Dermis microvascular lymphatic vessel endothelial cell (primary cell): ENCODE measurements at regions not wholly inside any gene's neighbourhood (a gene's known extent, or its start where the extent isn't known, plus 50 kb on each side); places are given as distances from the start of the nearest gene placed in this dataset.
A peak's percentile ranks its signal among the peaks of the same experiment; 100 is the strongest.

ENCODE experiments used
- DNase-seq, 2 donors: peaks; one replicate each; pipeline versions ENCODE4 v3.0.0 to v3.0.0-alpha.2; 2010; ENCODE audit warnings: low read depth in 2 of 2

DNA sequence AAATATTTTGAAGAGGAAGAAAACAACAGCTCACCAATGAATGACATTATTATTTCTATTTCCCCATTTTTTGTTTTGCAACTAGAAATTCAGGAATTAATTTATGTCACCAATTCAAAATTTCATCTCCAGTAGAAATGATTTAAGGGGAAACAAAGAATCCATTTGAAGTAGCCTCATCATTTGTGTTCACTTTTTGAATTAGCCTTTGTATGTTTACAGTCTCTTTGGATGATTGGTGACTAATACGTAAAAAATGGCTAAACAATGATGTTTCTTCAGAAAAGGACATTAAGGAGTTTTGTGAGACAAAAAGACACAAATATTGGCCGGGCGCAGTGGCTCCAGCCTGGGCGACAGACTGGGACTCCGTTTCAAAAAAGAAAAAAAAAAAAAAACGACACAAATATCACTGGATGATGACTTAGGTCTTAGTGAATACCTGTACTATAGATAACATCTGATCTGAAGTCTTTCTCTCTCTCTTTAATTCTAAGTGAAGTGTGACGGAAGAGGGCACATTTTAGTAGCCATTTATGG, 313.2 kb downstream of the PIK3C3 start:
- no peak for DNase-seq

DNA sequence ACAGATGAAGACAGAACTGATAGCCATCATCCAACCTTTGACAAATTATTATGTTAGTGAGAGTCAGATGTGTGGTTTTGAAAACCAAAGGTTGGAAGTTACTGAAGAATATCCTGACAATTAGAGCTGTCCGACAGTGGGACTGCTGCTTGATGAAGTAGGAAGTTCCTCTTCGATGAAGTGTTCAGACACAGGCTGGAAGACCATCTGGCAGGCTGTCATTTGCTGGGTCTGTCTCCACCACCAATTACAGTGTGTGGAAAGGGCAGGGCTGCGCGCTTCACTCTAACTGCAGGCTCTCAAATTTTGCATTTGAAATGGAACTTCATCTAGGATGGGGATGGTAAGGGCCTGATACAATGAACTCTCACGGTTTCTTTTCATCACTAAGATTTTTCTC, 313.8 kb downstream of the PIK3C3 start:
- no peak for DNase-seq

DNA sequence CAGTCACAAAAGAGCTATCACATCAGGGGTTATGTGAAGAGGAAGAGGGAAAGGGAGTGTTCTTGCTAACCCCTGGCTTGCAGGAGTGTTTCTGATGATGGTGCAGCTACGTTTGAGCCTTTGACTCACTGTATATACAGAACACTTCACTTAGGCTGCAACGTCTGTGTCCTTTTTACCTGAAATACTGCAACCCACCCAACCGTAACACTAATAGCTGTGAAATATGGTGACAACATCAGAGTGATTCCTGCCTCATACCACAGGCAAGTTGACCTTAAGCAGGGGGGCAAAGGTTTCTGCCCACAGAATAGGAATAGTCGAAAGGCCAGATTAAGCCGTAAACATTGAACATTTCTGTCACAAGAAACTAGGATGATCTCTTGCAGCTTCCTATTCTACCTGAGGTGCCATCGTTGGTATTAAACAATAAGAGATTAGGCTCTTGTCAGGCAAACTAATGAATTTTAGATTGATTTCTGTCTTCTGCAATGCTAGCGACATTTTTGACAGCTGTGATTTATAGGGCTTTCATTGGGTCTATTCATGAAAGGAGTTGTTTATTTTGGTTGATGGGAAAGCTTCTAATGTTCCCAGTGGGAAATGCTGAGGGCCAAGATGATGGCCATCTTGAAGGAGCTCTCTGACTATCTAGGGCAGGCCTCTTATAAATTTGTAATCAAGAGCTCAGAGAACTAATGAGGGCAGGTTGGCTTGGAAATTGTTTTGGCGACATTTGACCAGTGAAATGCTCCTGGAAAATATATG, 316.8 kb downstream of the PIK3C3 start:
- no peak for DNase-seq

DNA sequence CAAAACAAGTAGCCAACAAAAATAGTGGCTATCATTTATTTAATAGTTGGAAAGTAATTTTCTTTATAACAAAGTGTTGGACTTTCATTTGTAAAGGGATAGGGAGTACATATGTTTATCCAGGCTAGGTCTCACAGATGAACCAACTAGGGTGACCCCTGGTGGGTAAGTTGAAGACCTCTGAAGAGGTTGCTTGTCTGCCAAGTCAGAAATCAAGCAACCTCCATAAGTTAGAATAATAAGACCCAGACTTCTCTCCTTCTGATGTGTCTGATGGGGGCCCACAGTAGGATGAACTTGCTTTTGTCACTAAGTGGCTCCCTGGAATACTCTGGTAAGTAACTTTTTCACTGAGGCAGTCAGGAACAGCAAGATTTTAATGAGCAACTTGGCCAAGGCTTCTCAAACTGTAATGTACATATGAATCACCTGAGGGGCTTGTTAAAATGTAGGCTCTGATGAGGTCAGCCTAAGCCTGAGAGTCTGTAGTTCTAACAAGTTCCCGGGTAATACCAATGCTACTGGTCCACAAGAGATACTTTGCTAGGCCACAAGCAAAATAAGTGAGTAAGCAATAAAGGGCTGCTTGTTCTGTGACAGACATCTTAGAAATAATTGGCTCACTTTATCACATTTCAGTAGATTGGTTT, 319.6 kb downstream of the PIK3C3 start:
- no peak for DNase-seq

DNA sequence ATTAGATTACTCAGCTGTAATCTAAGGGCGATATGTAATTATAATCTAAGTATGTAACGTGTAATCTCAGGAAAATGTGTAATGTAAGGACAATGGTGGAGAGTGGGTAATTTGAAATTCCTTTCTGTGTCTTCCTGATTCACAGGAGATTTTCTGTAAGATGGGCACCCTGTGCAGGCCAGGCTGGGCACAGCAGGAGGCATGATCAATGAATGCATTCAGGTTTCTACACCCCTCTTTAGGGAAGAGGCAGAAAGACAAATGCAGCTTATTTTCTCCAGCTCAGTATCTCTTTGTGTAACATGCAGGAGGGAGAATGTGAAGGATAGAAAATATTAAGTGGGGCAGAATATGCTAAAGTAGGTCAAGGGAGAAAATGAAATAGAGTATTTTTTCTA, 320.1 kb downstream of the PIK3C3 start:
- DNase-seq, result no peak

DNA sequence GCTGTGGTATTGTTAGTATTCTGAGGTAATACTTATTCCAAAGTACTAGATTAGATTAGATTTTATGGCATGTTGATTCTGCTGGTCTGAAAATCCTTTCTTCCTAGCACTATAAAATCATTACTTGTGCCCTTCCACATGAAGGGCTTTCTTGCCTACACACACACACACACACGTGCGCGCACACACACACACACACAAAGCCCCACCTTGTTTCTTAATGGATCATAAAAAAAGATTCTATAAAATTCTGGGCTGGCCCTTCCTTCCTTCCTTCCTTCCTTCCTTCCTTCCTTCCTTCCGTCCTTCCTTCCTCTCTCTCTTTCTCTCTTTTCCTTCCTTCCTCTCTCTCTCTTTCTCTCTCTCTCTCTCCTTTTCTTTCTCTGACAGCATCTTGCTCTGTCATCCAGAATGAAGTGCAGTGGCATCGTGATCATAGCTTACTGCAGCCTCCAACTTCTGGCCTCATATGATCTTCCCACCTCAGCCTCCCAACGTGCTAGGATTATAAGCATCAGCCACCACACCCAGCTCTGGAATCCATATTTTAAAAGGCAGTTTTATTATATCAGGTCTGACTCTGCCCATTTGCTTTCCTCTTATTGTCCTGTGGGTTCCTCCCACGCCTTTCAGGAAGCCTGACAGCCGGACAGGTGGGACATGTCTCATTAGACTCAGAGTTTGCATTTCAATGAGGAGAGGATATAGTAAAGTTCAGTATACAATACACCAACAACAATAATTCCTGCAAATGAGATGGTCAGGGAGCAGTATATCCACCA, 321.1 kb downstream of the PIK3C3 start:
- no peak for DNase-seq

DNA sequence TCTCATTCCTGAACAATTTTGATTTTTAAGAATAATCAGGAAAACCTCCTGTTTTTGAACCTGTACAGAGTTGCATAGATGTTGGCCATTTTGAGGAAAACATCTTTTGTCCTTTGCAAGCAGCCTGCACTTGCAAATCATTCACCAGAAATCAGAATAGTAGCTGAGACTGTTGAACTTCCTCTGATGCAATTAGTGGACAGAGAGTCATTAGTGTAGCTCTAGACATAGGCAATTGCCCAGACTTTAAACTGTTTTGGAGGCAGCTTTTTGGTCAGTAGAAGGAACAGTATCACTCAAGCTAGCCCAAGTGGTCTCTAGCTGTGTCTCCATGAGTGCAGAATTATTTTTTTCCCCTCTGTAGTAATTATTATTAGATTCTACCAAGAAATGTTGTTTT, 326.1 kb downstream of the PIK3C3 start:
- no peak for DNase-seq

DNA sequence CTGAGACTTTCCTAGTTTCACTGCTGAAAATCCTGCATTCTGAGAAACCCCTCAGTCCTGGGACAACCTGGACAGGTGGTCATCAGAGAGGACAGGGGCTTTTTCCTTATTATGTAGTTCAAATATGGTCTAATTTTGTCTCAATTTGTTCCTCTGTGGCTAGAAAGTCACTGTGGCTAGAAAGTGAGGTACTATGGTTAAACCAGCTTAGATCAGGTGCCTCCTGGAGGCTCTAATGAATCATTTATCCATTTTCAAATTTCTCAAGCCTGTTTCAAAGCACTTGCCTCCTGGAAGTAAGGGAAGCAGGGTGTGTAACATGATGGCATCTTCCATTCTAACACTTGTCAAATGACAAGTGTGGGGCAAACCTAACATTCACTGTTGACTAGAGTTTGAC, 326.8 kb downstream of the PIK3C3 start:
- no peak for DNase-seq

DNA sequence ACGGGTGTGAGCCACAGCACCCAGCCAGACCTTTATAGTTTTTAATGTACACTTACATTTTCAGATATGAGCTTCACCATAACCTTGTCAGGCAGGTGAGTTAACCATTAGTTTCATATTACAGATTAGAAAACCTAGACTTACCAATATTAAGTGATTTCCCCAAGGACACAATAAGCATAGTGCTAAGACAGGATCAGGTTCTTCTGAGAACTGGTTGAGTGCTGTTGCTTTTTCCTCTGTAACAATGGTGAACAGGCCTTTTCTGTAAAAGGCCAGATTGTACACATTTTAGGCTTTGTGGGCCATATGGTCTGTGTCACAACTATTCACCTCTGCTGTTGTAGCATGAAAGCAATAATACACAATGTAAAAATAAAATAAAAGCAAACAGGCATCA, 332.0 kb downstream of the PIK3C3 start:
- DNase-seq, result no peak

DNA sequence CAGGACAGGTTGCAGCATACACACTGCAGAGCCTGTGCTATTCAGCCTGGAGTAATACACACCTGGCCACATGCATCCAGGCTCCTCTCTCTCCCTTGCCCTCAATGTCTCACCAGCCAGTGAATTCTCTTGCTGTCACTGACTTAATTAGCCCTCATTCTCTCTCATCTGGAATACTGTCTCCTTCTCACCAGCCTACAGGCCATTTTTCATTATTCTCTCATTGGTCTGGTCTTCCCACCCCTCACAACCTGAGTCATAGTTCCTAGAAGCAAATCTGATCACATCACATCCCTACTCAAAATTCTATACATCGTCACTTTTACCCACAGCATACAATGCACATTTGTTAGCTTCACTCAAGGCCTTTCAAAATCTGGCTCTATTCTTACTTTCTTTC, 333.1 kb downstream of the PIK3C3 start:
- no peak for DNase-seq

DNA sequence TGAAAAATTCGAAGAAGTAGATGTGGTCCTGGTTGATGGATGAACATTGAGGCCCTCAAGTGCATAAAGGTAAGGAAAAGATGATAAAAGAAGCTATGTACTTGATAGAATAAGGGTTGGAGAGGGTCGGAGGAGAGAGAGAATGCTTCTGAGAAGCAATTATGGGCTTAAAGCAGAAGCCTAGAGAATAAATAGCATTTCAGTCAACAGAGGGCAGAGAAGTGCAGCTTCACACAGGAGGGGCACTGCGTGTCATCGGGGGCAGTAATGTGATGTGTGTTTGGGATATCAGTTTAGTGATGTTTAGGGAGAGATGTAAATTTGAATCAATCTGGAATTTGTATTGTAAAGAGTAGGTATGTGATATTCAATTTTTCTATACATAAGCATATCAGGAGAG, 334.5 kb downstream of the PIK3C3 start:
- no peak for DNase-seq

DNA sequence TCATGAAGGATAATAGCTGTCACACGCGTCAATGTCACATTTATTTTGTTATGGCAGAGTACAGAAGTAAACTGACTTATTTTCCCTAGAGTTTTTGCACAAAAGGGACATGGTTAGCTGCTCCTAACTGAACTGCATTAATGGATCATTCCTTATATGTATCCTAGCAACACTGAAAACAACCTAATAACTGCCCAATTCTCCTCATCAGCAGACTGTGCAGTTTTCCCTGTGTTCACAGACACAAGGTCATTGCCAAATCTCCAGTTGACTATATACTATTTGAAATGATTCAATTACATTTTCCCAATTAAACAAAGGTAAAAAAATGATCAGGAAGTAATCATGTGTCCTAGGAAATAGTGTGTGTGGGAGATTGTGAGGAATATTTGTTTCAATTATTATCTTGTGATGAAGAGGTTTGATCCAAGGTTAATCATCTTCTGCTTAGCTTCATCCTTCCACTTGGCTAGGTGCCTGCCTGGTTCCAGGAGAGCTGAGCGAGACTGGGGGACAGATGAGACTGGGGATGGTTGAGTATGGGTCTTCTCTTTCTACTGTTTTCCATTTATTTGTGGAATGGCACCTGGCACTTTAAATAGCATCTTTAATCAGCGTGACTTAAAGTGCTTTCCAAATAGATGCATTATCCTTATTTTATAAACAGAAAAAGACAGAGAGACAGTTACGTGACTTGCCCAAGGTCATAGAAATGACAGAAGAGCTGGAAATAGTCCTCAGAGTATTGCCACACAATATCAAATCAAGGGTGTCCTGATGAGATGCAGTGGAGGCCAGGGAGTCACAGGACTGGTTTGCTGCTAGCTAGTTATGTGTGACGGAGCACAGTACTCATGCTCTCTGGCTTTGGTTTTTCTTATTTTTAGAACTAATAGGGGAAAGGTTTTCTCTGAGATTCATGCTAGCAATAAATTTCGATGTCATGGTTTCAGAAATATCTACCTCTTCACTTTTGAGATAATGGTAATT, 335.6 kb downstream of the PIK3C3 start:
- no peak for DNase-seq

DNA sequence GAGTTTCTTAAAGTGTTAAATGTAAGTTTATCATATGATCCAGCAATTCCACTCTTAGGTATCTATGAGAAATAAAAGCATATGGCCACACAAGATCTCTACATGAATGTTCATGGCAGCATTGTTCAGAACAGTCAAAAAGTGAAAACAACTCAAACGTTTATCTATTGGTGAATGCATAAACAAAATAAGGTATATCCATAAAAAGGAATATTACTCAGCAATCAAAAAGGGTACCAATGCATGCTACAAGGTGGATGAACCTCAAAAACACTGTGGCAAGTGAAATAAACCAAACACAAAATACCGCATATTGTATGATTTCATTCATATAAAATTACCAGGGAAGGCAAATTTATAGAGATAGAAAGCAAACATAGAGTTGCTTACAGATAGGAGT, 337.6 kb downstream of the PIK3C3 start:
- no peak for DNase-seq

DNA sequence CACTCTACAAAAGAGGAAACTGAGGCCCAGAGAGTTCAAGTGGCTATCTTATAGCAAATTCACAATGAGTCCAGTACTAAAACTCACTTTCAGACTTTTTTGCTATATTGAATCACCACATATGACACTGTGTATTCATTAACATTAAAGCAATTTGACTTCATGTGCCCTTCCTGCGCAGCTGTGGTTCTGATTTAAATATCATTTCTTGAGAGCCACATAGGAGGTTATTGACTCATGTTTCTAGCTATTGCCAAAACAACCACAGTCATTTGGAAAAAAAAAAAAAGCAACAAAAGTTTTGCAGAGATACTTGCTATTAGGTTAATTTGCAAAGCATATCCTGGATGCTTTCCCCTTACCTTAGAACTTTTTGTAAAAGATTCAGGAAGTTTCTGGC, 341.2 kb downstream of the PIK3C3 start:
- DNase-seq, result no peak

DNA sequence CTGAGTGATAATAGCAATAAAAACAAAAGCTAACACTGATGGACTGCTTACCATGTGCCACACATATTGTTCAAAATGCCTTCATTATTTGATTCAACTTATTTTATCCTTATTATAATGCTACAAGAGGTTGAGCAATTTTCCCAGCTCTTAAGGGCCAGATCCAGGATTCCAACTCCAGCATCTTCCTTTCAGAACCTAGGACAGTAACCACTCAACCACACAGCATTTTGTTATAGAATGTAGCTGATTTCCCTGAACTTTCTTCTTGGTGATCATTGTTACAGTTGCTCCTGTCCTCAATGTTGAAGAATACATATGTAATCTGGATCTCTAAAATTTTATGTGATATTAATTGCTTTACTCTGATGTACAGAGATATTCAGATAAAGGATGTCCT, 341.7 kb downstream of the PIK3C3 start:
- DNase-seq, result no peak

DNA sequence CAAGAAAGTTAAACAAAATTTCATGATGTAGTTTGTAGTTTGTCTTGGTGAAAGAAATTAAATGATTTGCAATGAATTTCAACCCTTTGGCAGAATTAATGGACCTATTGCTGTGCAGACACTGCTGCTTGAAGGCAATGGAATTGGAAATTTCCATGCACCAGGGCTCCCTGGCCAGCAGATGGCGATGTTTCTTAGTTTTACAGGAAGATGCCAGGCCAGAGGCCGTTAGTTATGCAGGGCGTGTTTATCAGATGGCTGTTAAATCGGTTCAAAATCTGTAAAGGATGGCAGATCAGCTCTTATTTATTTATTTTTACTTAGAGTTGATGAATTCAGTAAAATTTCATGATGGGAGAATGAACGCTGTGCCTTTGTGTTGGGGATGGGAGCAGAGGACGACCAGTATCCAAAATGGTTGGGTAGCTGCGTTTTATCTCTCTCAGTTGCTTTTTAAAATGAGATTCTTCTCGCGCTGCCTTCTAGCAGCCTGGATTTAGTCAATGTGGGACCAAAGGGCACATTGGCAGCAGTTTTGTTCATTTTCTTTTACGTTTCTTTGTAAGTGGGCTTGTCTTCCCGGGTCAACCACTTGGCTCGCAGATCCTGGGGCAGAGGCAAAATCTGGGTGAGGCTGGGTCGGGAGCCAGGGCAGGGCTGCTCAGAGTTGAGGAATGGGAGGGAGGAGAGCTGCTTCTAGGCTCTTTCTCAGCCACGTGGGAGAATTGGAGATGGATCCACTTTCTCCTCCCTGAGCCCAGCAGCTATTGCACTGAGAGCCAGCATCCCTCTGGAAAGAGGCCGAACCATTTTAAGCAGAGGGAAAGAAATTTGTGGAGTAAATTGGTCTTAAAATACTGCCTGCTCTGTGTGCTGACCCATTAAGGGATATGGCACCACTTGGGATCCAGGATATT, 344.0 kb downstream of the PIK3C3 start:
- peak; percentile 55 to 65 for DNase-seq

DNA sequence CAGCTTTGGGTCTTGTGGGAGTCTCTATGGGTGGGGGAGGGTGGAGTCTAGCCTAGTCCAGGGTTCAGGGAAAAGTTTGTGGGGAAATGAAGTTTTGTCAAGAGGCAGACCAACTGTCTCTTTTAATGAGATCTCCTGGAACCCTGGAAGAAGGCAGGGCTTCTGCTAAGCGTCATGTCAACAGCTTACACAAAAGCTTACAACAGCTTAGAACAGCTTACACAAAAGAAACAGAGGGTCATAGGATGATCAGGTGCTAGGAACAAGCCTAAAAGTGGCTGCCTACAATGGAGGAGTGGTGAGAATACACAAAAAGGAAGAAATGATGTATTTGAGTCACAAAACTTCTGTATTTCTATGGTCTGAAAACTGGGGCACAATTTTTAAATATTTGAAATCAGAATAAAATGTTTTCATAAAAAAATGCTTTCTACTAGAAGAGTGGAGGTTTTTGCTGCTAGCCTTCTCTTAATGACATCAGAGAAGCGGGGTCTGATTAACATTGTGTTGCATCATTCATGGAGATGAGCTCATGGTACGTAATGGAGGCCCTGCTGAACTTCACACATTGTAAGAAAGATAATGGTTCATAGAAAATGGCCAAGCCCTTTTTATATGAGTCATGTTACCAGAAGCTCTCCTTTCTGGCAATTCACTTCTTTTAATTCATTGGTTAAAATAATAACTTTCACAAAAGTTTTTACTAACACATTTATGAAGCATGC, 351.0 kb downstream of the PIK3C3 start:
- DNase-seq, result no peak

DNA sequence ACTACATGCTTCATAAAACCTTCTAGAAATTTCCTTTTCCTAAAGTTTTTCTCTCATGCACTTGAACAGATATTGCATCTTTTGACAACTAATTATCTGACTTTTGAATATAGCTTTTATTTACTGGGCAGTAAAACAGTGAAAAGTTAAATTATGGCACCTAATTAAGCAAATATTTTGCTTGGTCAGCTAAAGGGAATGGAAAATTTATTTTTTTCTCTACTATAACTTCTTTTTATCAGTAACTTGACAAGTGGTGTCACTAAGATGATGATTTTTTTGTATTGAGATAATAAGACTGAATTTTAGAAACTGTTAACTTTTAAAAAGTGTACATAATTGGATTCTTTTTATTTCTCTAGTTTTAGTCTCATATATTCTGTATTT, 351.6 kb downstream of the PIK3C3 start:
- DNase-seq, result no peak

DNA sequence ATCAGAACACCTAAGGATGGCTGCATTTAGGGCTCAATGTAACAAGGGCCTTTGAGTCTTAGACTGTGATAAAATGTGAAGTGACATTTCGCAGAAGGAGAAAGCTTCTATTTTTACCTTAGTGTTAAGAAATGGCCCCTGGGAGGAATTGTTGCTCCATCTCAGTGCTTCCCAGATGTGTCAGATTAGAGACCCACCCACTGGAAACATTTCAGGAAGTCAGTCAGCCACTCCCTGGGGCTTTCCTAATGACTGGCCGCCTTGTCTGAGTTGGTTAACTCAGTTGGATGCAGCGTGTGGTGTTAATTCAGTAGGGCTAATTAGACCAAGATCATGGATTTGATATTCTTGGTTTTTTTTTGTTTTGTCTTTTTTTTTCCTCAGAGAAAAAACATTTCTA, 355.9 kb downstream of the PIK3C3 start:
- DNase-seq, result no peak
